Lung (tissue), 11 donors: ENCODE measurements at regions not wholly inside any gene's neighbourhood (a gene's known extent, or its start where the extent isn't known, plus 50 kb on each side); places are given as distances from the start of the nearest gene placed in this dataset.

Experiments used
- ATAC-seq: fragments of 200-7000 bp; cut with Tn5 transposase; one replicate; pipeline ENCODE4 v1.9.1; 2020; ENCODE audit warnings: moderate number of reproducible peaks; ENCODE audit not compliant: insufficient read depth, low FRiP score
- DNase-seq, 3 donors: peaks; one replicate each; pipeline ENCODE4 v3.0.0-alpha.2; 2013 to 2017
- H3K27ac ChIP-seq, 2 donors: one replicate each; pipeline ENCODE4 v1.5.1; 2013; ENCODE audit warnings: mild to moderate bottlenecking in 2 of 2, moderate library complexity in 2 of 2, control low read depth in 1 of 2, inconsistent platforms in 1 of 2, low read depth in 1 of 2, low read length in 1 of 2
- H3K27me3 ChIP-seq, 3 donors: one replicate each; pipeline ENCODE4 v1.5.1; 2013; ENCODE audit warnings: low read length in 2 of 3; ENCODE audit not compliant: control insufficient read depth in 3 of 3, insufficient read depth in 3 of 3
- H3K36me3 ChIP-seq, 4 donors: one replicate each; pipeline ENCODE4 v1.5.1; 2013; ENCODE audit warnings: low read length in 4 of 4, mild to moderate bottlenecking in 1 of 4, moderate library complexity in 1 of 4; ENCODE audit not compliant: control insufficient read depth in 4 of 4, insufficient read depth in 4 of 4
- H3K4me1 ChIP-seq, 5 donors: one replicate each; pipeline ENCODE4 v1.5.1; 2013; ENCODE audit warnings: low read length in 5 of 5, mild to moderate bottlenecking in 2 of 5, moderate library complexity in 1 of 5; ENCODE audit not compliant: control insufficient read depth in 5 of 5, insufficient read depth in 5 of 5
- H3K4me3 ChIP-seq: one replicate; pipeline ENCODE4 v1.5.1; 2013; ENCODE audit warnings: mild to moderate bottlenecking, control low read depth, moderate library complexity
- H3K9ac ChIP-seq, 2 donors: one replicate each; pipeline ENCODE4 v1.5.1; 2013; ENCODE audit warnings: low read length in 2 of 2, control low read depth in 1 of 2; ENCODE audit not compliant: insufficient read depth in 1 of 2
- H3K9me3 ChIP-seq, 4 donors: one replicate each; pipeline ENCODE4 v1.5.1; 2013; ENCODE audit warnings: low read length in 3 of 4, mild to moderate bottlenecking in 1 of 4, moderate library complexity in 1 of 4; ENCODE audit not compliant: control insufficient read depth in 4 of 4, insufficient read depth in 3 of 4
- CTCF ChIP-seq: IDR thresholded peaks from 2 replicates; pipeline ENCODE4 v1.5.1; 2012; ENCODE audit warnings: mild to moderate bottlenecking; ENCODE audit errors: control extremely low read depth, extremely low read depth
- WGBS, 2 donors: extraction: QIAGEN DNeasy Blood & Tissue Kit; methylation state at CpG; one replicate each; pipeline ENCODE4 v1.1.7; 2013; 5-methylcytosine and 5-hydroxymethylcytosine counted together
- donor health status: control.
- donor health status: control.
- donor health status: Bipolar disorder and iron deficiency.
- donor health status: healthy.
- donor health status: DM: yes; HTN: yes; CAD: no.

GRCh38 chr4:111806331-111806730 lies 338.9 kb upstream of the FAM241A start:
- no peak overlapping the region for H3K9ac ChIP-seq

GRCh38 chr4:111807576-111807975 lies 337.7 kb upstream of the FAM241A start:
- H3K27ac ChIP-seq: no peak overlapping the region
- no peaks in the 10 kb centered on the region for H3K4me1 ChIP-seq
- H3K9ac ChIP-seq: no peak overlapping the region
- ATAC-seq (no peak), DNase-seq (no peak)
- WGBS, 2 donors: 73 to 82% methylated on average over 5 of the region's 5 CpGs
- no peak overlapping the region for H3K4me3 ChIP-seq
- H3K36me3 ChIP-seq: no peaks in the 10 kb centered on the region
- TF ChIP-seq CTCF: no peak
- no peaks in the 10 kb centered on the region for H3K27me3 ChIP-seq
- no peaks in the 10 kb centered on the region for H3K9me3 ChIP-seq

More at GRCh38 chr4:111806331-111806730, 338.9 kb upstream of the FAM241A start:
- DNase-seq (no peak), ATAC-seq (no peak)
- Histone ChIP-seq H3K9me3 (no peaks in the 10 kb centered on the region), H3K36me3 (no peaks in the 10 kb centered on the region), H3K27me3 (no peaks in the 10 kb centered on the region), H3K4me1 (no peaks in the 10 kb centered on the region), H3K4me3 (no peak overlapping the region), H3K27ac (no peak overlapping the region)
- TF ChIP-seq CTCF: no peak
- 68 to 81% methylated on average over 5 of the region's 5 CpGs for WGBS, 2 donors

- Histone ChIP-seq H3K4me1 (no peaks in the 10 kb centered on the region), H3K4me3 (no peak overlapping the region), H3K27me3 (no peaks in the 10 kb centered on the region), H3K27ac (no peak overlapping the region), H3K9ac (no peak overlapping the region), H3K9me3 (no peaks in the 10 kb centered on the region), H3K36me3 (no peaks in the 10 kb centered on the region)
- ATAC-seq: no peak
- 59 to 63% methylated on average over 2 of the region's 2 CpGs for WGBS, 2 donors
- no peak for TF ChIP-seq CTCF
- no peak for DNase-seq
Observed at GRCh38 chr4:111808174-111808573, 337.1 kb upstream of the FAM241A start.

GRCh38 chr4:111811661-111812060 lies 333.6 kb upstream of the FAM241A start:
- Histone ChIP-seq H3K27ac (no peak overlapping the region), H3K27me3 (no peaks in the 10 kb centered on the region), H3K4me1 (no peaks in the 10 kb centered on the region), H3K9ac (no peak overlapping the region), H3K9me3 (peaks cover 0 to 2% (median 0%) of the 10 kb centered on the region in 4 donors), H3K4me3 (no peak overlapping the region), H3K36me3 (no peaks in the 10 kb centered on the region)
- DNase-seq (no peak), ATAC-seq (no peak)
- no peak for TF ChIP-seq CTCF
- 57 to 70% methylated on average over 2 of the region's 2 CpGs for WGBS, 2 donors
